ENCODE measurements at regions not wholly inside any gene's neighbourhood (a gene's known extent, or its start where the extent isn't known, plus 50 kb on each side); places are given as distances from the start of the nearest gene placed in this dataset.

- TF ChIP-seq EZH2 (IDR thresholded peaks at IDR 0.05; ENCODE audit: insufficient read depth, poor library complexity, severe bottlenecking) (no peak), EZH2phosphoT487 (IDR thresholded peaks at IDR 0.05; ENCODE audit: insufficient read depth, low read depth) (no peak)
These were observed 238.6 kb downstream of the ELAVL2 start for GRCh38 chr9:23587433-23587832.
